AG20443 (cell line): ENCODE measurements at regions not wholly inside any gene's neighbourhood (a gene's known extent, or its start where the extent isn't known, plus 50 kb on each side); places are given as distances from the start of the nearest gene placed in this dataset.
"Not testable (repeated sequence)": the region's sequence is repeated elsewhere in the genome, so short reads cannot be mapped to it uniquely, and the experiment has no call there.

ENCODE experiments used
- DNase-seq: peaks from one replicate; pipeline ENCODE4 v3.0.0; 2012; ENCODE audit warnings: low spot score, mixed read lengths

DNA sequence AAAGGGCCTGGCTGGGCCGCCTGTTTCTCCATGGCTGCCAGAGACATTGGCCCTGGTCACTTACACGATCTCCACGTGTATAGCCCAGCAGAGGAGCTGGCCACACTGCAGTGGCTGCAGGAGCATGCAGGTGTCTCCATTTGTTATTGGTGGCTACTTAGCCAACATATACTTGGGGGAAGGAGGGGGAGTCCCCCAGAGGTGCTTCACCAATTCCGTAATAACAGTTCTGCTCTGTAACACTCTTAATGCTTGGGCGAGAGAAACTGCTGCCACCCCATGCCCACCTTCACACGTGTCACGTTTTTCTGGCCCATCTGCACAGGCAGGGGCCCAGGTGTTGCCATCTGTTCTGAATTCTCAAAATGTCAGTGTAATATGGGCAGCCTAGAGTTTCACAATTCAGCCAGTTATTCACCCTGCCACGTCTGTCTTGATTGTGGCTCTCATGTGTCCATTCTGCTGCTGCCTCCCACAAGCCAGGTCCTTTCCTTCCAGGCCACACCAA is 353.5 kb downstream of the BCL2L11 start:
- DNase-seq, result not testable (repeated sequence)

DNA sequence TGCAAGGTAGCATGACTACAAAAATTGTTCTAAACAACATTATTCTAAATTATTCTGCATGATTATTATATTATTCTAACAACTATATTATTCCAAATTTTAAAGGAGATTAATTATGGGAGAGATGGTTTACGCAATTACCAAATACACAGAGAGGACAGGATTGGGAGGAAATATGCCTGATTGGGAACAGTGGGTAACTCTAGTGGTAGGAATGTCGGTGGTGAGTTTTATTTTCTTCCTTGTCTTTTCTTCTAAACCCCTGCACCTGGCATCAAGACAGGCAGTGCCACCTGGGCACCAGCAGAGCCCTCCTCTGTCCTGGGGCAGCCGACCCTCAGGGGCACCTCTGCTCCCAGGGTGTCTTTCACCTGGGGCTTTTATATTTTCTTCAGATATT is 357.6 kb downstream of the BCL2L11 start:
- DNase-seq, result not testable (repeated sequence)

DNA sequence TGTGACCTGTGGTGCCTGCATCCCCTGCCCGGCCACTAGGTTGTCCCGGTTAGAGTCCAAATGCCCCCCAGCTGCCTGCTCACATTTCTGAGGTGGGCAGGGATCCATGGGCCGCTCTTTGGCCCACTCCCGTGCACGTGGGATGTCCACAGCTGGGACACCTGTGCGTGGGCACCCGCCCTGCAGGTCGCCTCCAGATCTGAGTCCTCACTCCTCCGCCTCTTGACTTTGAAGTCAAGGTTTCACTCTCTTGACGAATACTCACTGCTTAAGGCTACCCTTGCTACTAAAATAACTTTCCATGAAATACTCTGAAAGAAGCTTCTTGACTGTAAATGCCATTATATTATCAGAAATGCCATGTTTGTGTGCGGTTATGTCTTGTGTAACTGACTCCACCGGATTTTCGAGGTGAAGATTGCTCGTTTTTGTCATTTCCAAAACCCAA is 358.2 kb downstream of the BCL2L11 start:
- not testable (repeated sequence) for DNase-seq

DNA sequence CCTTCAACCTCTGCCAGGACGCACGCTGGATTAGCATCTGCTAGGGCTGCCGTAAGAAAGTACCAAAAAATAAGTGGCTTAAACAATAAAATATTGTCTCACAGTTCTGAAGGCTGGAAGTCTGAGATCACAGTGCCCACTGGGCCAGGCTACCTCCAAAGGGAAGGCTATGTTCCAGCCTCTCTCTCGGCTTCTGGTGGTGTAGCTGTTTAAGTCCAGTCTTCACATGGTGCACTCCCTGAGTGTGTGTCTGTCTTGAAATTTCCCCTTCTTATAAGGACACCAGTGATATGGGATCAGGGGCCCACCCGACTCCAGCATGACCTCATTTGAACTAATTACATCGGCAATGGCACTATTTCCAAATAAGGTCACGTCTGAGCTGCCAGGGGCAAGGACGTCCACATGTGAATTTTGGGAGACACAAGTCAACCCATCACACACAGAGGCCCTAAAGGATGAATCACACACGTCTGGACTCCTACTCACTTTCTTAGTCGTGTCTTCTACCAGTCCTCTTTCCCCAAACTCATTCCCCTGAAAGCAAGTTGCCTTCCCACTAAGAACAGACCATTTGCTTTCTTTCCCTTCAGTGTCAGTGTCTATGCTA is 359.4 kb downstream of the BCL2L11 start:
- not testable (repeated sequence) for DNase-seq

DNA sequence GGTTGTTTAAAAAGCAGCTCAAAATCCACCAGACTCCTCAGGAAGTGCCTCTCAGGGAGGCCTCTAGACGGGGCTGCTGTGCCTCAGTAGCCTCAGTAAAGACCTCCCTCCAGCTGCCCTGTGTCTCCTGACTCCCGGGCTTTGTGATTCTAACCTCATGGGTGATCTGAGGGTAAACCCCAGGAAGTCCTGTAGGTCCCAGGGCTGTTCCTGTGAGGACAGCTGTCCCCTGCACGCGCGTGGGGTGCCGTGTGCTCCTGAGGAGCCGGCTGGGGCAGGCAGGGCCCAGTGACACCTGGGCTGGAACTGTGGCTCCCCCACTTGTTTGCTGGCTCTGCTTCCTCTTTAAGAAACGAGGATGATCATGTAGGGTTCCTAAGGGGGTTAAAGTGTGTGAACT is 359.9 kb downstream of the BCL2L11 start:
- not testable (repeated sequence) for DNase-seq

DNA sequence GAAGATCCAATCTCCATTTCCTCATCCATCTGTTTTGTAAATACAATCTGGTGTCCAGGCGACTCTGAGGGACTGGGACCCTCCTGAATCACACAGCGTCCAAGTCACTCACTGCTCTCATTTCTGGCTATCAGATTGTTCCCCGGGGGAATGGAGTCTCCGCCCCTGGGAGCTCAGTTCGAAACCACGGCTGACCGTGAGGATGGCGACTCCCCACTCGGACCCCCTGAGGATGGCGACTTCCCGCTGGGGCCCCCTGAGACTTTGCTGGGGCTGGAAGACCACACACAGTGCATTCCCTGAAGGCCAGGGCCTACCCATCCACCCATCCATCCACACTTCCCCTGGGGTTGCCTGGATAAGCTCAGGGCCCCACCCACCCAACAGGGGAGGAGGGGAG is 360.5 kb downstream of the BCL2L11 start:
- not testable (repeated sequence) for DNase-seq

DNA sequence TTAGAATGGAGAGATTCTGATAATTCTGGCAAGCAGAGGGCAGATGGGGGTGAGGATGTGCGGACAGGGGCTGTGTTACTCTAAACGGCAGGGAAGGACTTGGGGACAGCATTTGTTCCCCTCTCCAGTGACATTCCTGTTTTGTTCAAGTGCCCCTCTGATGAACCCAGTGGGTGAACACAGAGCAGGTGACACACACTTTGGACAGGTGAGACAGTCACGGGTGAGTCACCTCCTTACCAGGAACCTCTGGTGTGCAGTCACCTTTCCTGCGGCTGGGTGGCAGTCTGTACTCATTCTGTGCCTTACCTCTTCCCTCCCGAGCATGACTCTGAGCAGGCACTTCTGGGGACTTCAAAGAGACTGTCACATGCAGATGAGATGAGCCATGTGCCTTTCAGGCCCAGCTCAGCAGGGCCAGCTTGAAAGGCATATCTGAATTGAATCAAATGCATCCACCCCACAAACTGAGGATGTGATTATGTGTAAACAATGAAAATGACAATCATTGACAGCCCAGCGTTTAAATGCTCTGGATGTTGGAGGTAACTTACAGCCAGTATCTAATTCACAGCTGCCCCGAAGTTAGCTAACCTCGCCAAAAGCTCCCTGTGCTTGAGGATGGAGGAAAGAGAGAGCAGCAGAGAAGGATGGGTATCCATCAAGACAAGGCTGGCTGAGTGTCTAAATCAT is 362.4 kb downstream of the BCL2L11 start:
- not testable (repeated sequence) for DNase-seq

DNA sequence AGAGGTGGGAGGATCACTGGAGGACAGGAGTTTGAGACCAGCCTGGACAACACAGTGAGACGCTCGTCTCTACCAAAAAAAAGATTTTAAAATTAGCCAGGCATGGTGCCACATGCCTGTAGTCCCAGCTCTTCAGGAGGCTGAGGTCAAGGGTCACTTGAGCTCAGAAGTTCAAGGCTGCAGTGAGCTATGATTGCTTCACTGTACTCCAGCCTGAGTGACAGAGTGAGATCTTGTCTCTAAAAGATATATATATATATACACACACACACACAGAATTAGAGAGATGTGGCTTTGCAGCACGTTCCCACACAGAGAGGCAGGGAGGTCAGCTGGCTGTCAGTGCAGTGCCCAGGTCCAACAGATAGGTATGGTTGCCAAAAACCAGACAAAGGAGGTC is 363.4 kb downstream of the BCL2L11 start:
- not testable (repeated sequence) for DNase-seq

DNA sequence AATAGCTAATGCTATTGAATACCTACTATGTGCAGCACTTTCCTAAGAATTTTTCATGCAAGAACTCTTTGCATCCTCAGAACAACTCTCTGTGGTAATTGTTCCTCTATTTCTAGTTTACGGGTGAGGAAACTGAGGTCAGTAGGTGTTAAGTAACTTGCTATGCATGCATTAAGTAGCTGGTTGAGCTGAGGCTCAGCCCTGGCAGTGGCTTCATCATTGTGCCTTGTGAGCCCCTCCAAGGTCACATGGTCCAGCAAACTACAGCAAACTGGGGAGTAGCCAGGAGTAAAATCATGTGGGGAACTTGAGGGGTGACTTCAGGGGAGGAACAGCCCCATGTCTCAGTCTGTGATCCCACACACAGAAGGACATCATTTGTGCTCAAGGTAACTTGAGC is 365.2 kb downstream of the BCL2L11 start:
- DNase-seq, result not testable (repeated sequence)

DNA sequence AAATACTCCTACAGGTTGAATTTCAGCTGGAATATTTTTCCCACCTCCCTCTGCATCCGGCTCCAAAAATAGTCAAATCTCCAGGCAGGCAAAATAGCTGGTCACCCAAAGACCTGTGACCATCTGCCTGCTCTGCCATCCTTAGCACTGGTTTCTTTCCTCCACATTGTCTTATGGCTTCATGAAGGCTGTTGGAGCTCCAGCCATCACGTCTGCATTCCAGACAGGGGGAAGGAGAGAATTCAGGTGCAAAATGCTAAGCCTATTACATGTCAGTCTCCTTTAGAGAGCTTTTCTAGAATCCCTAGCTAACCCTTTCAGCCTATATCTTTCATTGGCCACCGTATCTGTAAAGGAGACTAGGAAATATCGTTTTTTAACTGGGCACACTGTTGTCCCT is 367.7 kb downstream of the BCL2L11 start:
- not testable (repeated sequence) for DNase-seq

DNA sequence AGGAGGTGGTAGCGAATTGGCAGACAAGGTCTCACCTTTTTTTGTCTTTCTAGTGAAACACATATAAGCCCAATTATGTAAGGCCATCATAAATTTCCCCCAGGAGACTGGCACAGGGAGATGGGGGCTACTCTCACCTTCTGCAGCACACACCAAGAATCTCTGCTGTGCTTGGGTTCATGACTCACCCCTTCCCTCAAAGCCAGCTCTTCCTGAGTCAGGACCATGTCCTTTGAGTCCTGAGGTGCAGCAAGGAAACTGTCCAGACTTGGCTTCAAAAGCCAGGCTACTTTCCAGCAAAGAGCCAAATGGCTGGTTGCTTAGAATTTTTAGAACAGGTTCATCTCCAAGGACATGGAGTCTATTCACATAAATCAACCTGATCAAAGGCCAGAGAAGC is 368.7 kb downstream of the BCL2L11 start:
- DNase-seq, result not testable (repeated sequence)

DNA sequence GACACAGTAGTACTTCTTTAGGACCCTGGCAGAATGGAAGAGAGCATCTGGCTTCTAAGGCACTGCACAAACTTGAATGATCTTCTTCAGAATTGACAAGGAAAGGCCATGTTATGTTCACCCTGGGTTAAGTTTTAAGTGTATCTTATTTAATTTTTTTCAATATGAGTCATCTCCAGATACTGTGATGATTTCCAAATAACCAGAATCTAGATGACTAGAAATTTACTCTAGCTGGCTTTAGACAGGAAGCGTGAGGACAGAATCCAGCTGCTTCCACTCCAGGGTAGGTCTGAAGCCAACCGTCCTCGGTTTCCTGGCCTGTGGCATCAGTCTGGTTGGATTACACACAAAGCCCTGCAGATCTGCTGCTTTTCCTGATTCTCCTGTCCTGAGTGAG is 370.5 kb downstream of the BCL2L11 start:
- DNase-seq, result not testable (repeated sequence)

DNA sequence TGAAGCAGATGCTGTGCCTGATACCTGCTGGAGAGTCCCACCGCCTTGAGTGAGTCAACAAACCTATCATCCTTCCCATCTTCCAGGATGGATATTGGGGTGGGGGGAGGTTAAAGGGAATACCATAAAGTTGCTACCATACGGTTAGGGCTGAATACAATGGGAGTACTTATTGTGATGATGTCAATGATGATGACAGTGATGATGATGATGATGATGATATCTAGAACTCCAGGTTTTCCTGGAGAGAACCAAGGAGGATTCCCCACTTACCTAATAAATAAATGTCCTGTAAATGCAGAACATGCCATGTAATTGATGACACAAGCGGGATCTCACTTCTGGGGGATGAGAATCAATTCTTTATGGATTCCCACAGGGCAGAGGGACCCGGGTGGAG is 370.9 kb downstream of the BCL2L11 start:
- DNase-seq, result not testable (repeated sequence)

DNA sequence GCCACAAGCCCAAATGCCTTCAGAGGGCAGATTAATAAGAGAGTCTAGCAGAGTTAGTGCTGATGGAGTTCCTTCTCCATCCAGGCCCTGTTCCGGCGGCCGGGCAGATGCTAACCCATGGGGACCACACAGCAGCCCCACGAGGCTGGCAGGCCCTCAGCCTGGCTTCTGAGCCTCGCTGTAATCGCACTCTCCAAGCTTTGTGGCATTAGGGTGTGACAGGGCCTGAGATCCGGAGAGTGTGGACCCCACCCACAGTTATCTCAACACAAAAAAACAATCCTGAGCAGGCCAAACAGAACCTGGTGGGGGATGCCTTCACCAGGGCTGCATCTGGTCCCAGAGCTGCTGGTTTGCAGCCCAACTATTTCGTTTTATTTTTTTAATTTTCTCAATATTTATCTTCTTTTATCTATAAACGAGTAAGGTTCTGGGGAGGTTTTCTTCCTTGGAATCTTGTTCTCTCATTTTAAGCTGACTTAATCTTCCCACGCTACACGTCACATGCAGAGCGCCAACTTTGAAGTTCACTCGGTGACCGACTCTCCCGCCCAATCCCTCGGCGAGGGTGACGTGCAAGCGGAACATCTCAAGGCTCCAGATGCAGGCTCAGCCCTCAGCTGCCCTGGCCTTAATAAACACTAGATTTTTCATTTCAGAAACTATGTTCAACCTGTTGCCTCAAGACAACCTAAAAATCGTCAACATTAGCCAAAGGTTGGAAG is 372.4 kb downstream of the BCL2L11 start:
- DNase-seq, result not testable (repeated sequence)

DNA sequence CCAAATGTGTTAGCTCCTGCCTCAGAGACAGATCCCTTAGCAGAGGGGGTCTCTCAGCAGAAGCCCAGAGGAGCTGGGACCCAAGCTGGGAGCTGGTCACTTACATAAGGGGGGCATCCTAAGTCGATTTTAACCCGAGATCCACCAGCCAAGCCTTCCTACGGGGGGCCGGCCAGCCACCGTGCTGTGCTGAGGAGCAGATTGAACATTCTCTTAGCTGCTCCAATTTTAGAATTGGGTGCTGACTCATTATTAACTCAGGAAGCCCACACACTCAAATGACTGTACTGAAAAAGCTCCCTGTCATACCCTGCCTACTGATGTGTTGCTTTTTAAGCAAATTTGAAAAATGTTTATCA is 373.0 kb downstream of the BCL2L11 start:
- DNase-seq, result not testable (repeated sequence)

DNA sequence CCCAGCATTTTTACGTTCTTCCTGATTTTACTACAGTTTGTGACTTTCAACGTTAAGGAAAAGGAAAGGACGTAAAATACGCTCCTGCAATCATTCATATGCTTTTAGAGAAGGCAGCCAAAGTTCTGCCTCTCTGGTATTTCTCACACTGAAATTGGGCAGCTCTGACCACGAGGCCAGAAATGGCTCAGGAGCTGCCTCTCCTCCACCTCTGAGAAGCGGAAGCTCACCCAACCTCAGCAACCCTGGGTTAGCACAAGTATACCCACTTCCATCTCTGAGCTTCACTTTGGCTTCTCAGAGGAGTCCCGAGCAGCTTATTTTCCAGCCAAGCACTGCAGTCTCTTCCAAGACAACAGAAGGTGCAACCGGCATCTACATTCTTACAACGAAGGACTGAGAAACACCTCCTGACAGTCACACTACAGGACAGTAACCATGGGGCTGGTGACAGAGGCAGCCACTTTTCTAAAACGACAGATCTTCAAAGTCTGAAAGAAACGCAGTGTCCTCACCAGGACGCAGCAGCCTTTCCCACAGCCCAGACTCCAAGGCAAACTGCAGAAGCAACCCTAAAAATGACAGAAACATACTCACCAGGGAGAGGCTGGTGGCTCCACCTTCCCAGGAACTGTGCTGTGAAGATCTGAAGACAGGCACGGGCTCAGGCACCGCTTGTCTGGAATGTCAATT is 373.7 kb downstream of the BCL2L11 start:
- DNase-seq, result not testable (repeated sequence)

DNA sequence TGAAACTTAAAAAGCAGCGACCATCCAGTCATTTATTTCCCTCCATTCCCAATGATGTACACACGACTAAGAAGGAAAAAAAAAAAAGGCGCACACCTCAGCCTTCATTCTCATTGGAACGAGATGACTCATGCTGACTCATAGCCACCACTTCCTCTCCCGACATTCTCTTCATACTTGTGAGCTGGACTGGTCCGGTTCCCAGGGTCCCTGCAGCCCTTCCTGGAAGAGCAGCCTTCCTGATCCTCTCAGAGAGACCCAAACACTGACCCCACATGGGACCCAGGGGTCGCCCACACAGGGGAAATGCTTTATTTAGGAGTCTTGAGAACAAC is 374.2 kb downstream of the BCL2L11 start:
- not testable (repeated sequence) for DNase-seq

DNA sequence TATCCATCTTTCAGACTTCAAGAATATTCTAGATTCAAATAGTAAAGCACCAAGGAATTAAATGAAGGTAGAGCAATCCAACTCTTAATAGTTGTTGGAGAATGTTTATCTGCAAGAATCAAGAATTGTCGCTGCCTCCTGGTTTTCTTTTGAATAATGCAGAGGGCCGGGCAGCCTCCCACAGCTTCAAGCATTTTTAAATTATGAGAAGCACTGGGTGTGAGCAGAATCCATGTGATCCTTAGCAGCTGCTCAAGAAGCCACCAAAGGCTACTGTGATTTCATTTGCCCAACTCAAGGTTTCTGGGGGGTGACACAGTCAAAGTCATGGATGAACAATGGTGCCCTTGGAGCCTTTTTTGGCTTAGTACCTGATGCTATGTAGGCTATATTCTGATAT is 374.9 kb downstream of the BCL2L11 start:
- DNase-seq, result peak; percentile 11

DNA sequence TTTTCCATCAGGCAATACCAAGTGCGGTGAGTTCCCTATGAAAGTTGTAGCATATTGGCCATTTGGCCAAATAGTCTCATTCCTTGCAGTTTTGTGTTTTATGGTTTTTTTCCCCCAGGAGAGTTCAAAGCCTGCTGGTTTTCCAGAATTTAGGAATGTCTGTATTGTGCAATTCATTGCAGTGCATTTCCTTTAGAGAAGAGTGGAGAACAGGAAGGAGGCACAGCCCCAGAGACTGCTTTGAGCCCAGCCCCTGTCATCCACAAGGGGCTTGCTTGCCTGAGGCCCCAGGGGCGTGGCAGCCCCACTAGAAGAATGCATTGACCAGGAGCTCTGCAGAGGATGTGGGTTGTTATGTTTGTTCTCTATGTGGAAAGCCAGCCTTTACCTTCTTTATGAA is 375.5 kb downstream of the BCL2L11 start:
- DNase-seq, result not testable (repeated sequence)

DNA sequence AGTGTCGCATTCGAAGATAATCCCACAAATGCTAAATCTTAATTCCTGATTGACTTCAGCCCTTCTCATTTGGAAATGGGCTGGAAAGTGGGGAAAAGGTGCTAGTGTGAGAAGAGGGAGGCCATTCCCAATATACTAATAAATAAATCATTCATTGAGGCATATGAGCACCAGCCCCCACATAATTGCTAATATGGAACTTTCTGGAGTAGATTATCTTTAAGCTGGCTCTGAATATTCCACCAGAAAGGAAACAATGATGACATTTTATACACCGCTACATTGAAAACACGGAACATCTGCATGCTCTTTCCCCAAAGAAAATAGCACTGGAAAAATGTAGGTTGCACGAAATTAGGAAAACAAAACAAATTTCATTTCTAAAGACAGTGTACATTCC is 376.1 kb downstream of the BCL2L11 start:
- DNase-seq, result not testable (repeated sequence)

DNA sequence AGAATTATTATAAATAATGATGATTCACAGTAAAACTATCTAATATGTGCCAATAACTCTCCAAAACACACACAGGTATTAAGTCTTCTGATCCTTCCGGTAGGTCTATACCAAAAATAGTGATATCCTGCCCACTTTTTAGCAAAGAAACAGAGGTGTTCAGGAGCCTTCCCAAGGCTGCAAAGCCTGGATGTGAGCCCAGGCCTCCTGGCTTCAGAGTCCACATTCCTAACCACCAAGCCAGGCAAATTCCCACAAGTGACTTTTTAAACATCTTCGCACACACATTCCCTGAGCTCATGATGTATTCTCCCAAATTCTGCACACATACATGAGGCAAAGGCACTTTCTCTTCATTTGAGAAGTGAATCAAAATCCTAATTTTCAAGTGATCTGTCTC is 376.6 kb downstream of the BCL2L11 start:
- DNase-seq, result not testable (repeated sequence)

DNA sequence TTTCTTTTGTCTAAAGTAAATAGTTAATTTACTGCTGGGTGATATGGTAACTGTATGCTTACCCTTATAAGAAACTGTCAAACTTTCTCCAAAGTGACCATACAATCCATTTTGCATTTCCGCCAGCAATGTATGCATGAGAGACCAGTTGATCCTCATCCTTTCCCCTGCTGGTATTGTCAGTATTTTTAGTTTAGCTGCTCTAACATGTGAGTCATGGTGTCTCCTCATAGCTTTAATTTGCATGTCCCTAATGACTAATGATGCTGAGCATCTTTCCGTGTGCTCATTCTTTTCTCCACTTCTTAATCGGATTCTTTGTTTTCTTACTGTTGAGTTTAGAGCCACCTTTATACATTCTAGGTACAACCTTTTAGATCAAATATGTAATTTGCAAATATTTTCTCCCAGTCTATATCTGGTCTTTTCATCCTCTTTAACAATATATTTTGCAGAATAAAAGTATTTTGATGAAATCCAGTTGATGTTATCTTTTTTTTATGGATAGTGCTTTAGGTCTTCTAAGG is 379.9 kb downstream of the BCL2L11 start:
- not testable (repeated sequence) for DNase-seq
